ENCODE measurements at regions not wholly inside any gene's neighbourhood (a gene's known extent, or its start where the extent isn't known, plus 50 kb on each side); places are given as distances from the start of the nearest gene placed in this dataset.

GRCh38 chr3:104610730-104611652 is 755.7 kb upstream of the ALCAM start:
- TF ChIP-seq BHLHE40 (IDR thresholded peaks at IDR 0.05; ENCODE audit: borderline replicate concordance in 1 of 2, low read depth in 2 of 2, low read length in 1 of 2) (no peak), SP1 (IDR thresholded peaks at IDR 0.05; ENCODE audit: low read depth, low read length) (no peak), CTCF (IDR thresholded peaks at IDR 0.05 in 2 of 3, conservative IDR thresholded peaks at IDR 0.05 in 1 of 3; ENCODE audit: control insufficient read depth in 2 of 3, extremely low read depth in 1 of 3, insufficient read depth in 1 of 3, low read depth in 3 of 3, low read length in 3 of 3) (no peak), RAD21 (IDR thresholded peaks at IDR 0.05; ENCODE audit: insufficient read depth, low read depth, low read length) (no peak), RBBP5 (conservative IDR thresholded peaks at IDR 0.05) (no peak), HDAC6 (IDR thresholded peaks at IDR 0.05; ENCODE audit: unreplicated experiment) (no peak), RCOR1 (conservative IDR thresholded peaks at IDR 0.05; ENCODE audit: low read depth, low read length) (no peak), SKIL (IDR thresholded peaks at IDR 0.05; ENCODE audit: low read depth, poor library complexity, severe bottlenecking) (no peak)
